Trophoblast cell (in vitro differentiated cells and primary cell): ENCODE measurements at regions not wholly inside any gene's neighbourhood (a gene's known extent, or its start where the extent isn't known, plus 50 kb on each side); places are given as distances from the start of the nearest gene placed in this dataset.
"Not testable (repeated sequence)": the region's sequence is repeated elsewhere in the genome, so short reads cannot be mapped to it uniquely, and the experiment has no call there.

Source experiments
- DNase-seq, 2 donors: peaks; one replicate each; pipeline ENCODE4 v3.0.0-alpha.2; 2016
- H2AFZ ChIP-seq: 2 replicates; pipeline ENCODE4 v1.6.1; 2013; ENCODE audit warnings: low read length, moderate library complexity, mild to moderate bottlenecking; ENCODE audit not compliant: insufficient read depth, poor library complexity
- H2AK5ac ChIP-seq: 2 replicates; pipeline ENCODE4 v1.6.1; 2013; ENCODE audit warnings: mild to moderate bottlenecking, low read length
- H2BK120ac ChIP-seq: 2 replicates; pipeline ENCODE4 v1.6.1; 2013; ENCODE audit warnings: low read length, mild to moderate bottlenecking, moderate library complexity; ENCODE audit not compliant: insufficient read depth, poor library complexity
- H2BK12ac ChIP-seq: 2 replicates; pipeline ENCODE4 v1.6.1; 2013; ENCODE audit warnings: mild to moderate bottlenecking, low read length, moderate library complexity
- H2BK5ac ChIP-seq: 2 replicates; pipeline ENCODE4 v1.6.1; 2013; ENCODE audit warnings: low read length, low read depth, moderate library complexity, mild to moderate bottlenecking; ENCODE audit not compliant: poor library complexity
- H3K14ac ChIP-seq: 2 replicates; pipeline ENCODE4 v1.6.1; 2013; ENCODE audit warnings: mild to moderate bottlenecking, low read length
- H3K18ac ChIP-seq: 2 replicates; pipeline ENCODE4 v1.6.1; 2013; ENCODE audit warnings: mild to moderate bottlenecking, low read length
- H3K23ac ChIP-seq: 2 replicates; pipeline ENCODE4 v1.6.1; 2013; ENCODE audit warnings: low read length
- H3K27ac ChIP-seq: 2 replicates; pipeline ENCODE4 v1.5.1; 2013; ENCODE audit warnings: low read depth, mild to moderate bottlenecking, inconsistent platforms, low read length, moderate library complexity
- H3K27me3 ChIP-seq: 2 replicates; pipeline ENCODE4 v1.6.1; 2013; ENCODE audit warnings: inconsistent platforms, mild to moderate bottlenecking, low read length, moderate library complexity; ENCODE audit not compliant: insufficient read depth
- H3K36me3 ChIP-seq, 2 experiments: 1 replicate in 1 of 2; 2 replicates in 1 of 2; pipeline ENCODE4 v1.6.1; 2013; ENCODE audit warnings: low read length in 2 of 2, mild to moderate bottlenecking in 2 of 2, moderate library complexity in 1 of 2; ENCODE audit not compliant: insufficient read depth in 2 of 2, control insufficient read depth in 1 of 2
- H3K4ac ChIP-seq: 2 replicates; pipeline ENCODE4 v1.6.1; 2013; ENCODE audit warnings: low read depth, mild to moderate bottlenecking, low read length, moderate library complexity
- H3K4me1 ChIP-seq, 2 experiments: 1 replicate in 1 of 2; 2 replicates in 1 of 2; pipeline ENCODE4 v1.6.1; 2013; ENCODE audit warnings: low read length in 2 of 2, mild to moderate bottlenecking in 2 of 2, moderate library complexity in 1 of 2; ENCODE audit not compliant: insufficient read depth in 2 of 2, control insufficient read depth in 1 of 2
- H3K4me2 ChIP-seq: 2 replicates; pipeline ENCODE4 v1.6.1; 2013; ENCODE audit warnings: inconsistent platforms, mild to moderate bottlenecking, low read length, moderate library complexity
- H3K4me3 ChIP-seq: 2 replicates; pipeline ENCODE4 v1.5.1; 2013; ENCODE audit warnings: mild to moderate bottlenecking, low read depth, low read length, inconsistent platforms
- H3K79me1 ChIP-seq: one replicate; pipeline ENCODE4 v1.6.1; 2013; ENCODE audit warnings: low read length
- H3K79me2 ChIP-seq: 2 replicates; pipeline ENCODE4 v1.6.1; 2013; ENCODE audit warnings: low read length, mild to moderate bottlenecking; ENCODE audit not compliant: control insufficient read depth, insufficient read depth, poor library complexity
- H3K9ac ChIP-seq: 2 replicates; pipeline ENCODE4 v1.6.1; 2013; ENCODE audit warnings: mild to moderate bottlenecking, low read length
- H3K9me3 ChIP-seq: 2 replicates; pipeline ENCODE4 v1.6.1; 2013; ENCODE audit warnings: low read depth, mild to moderate bottlenecking, control low read depth, inconsistent platforms, low read length; ENCODE audit not compliant: insufficient read depth
- H4K12ac ChIP-seq: 2 replicates; pipeline ENCODE4 v1.6.1; 2013; ENCODE audit warnings: low read depth, mild to moderate bottlenecking, low read length, moderate library complexity
- H4K8ac ChIP-seq: 2 replicates; pipeline ENCODE4 v1.6.1; 2013; ENCODE audit warnings: low read depth, mild to moderate bottlenecking, low read length, moderate library complexity
- H4K91ac ChIP-seq: one replicate; pipeline ENCODE4 v1.6.1; 2013; ENCODE audit warnings: low read depth, mild to moderate bottlenecking, low read length, moderate library complexity
- WGBS: extraction: QIAGEN DNeasy Blood & Tissue Kit; methylation state at CpG from one replicate; pipeline ENCODE4 v1.1.7; 2013; ENCODE audit warnings: missing lambda C conversion rate; ENCODE audit not compliant: insufficient read length, insufficient coverage; ENCODE audit errors: extremely low coverage; 5-methylcytosine and 5-hydroxymethylcytosine counted together

- Histone ChIP-seq H4K8ac (no peak overlapping the region), H3K23ac (no peak overlapping the region), H4K91ac (no peak overlapping the region), H3K9ac (no peak overlapping the region), H3K14ac (no peak overlapping the region), H2BK120ac (no peak overlapping the region), H4K12ac (no peak overlapping the region), H2AK5ac (no peak overlapping the region), H3K18ac (no peak overlapping the region), H2AFZ (no peak overlapping the region), H3K79me2 (no peaks in the 10 kb centered on the region), H3K27me3 (no peaks in the 10 kb centered on the region), H3K4me1 (no peaks in the 10 kb centered on the region), H3K4me2 (no peak overlapping the region), H3K27ac (no peak overlapping the region), H3K4me3 (no peak overlapping the region), H3K36me3 (no peaks in the 10 kb centered on the region), H2BK5ac (no peak overlapping the region), H3K9me3 (no peaks in the 10 kb centered on the region), H3K4ac (no peak overlapping the region), H3K79me1 (no peaks in the 10 kb centered on the region), H2BK12ac (no peak overlapping the region)
- DNase-seq: no peak
- WGBS: no CpG with 5 or more reads among the region's 4 CpGs
Measured at GRCh38 chr12:83932011-83932410, 980.6 kb downstream of the SLC6A15 start.

- Histone ChIP-seq H3K4me3 (no peak overlapping the region), H3K9me3 (no peaks in the 10 kb centered on the region), H3K4me2 (no peak overlapping the region), H4K12ac (no peak overlapping the region), H3K79me1 (no peaks in the 10 kb centered on the region), H3K23ac (no peak overlapping the region), H2AK5ac (no peak overlapping the region), H2AFZ (no peak overlapping the region), H3K4ac (no peak overlapping the region), H2BK120ac (no peak overlapping the region), H3K27ac (no peak overlapping the region), H2BK5ac (no peak overlapping the region), H3K36me3 (no peaks in the 10 kb centered on the region), H3K9ac (no peak overlapping the region), H3K27me3 (no peaks in the 10 kb centered on the region), H3K4me1 (no peaks in the 10 kb centered on the region), H2BK12ac (no peak overlapping the region), H3K14ac (no peak overlapping the region), H4K8ac (no peak overlapping the region), H4K91ac (no peak overlapping the region), H3K79me2 (no peaks in the 10 kb centered on the region), H3K18ac (no peak overlapping the region)
- DNase-seq: no peak
Measured at GRCh38 chr12:83931451-83931850, 981.1 kb downstream of the SLC6A15 start.

GRCh38 chr12:83929792-83930191 lies 982.8 kb downstream of the SLC6A15 start:
- not testable (repeated sequence) for H3K18ac ChIP-seq, H3K4me1 ChIP-seq, H4K12ac ChIP-seq, H2AFZ ChIP-seq, H2BK12ac ChIP-seq, H4K8ac ChIP-seq, H3K27ac ChIP-seq, H3K9me3 ChIP-seq, H3K27me3 ChIP-seq, H2BK120ac ChIP-seq, H2BK5ac ChIP-seq, H3K79me2 ChIP-seq, H3K79me1 ChIP-seq, H3K23ac ChIP-seq, DNase-seq, H2AK5ac ChIP-seq, H3K4me3 ChIP-seq, H3K36me3 ChIP-seq, H3K4ac ChIP-seq, H3K14ac ChIP-seq, H3K9ac ChIP-seq, H3K4me2 ChIP-seq, H4K91ac ChIP-seq
- no CpG with 5 or more reads among the region's 13 CpGs for WGBS

GRCh38 chr12:83920821-83921547 lies 991.6 kb downstream of the SLC6A15 start:
- Histone ChIP-seq H3K36me3 (no peaks in the 10 kb centered on the region), H4K91ac (no peak overlapping the region), H3K9ac (no peak overlapping the region), H2BK120ac (no peak overlapping the region), H3K23ac (no peak overlapping the region), H2AFZ (no peak overlapping the region), H3K79me2 (no peaks in the 10 kb centered on the region), H4K8ac (no peak overlapping the region), H3K9me3 (no peaks in the 10 kb centered on the region), H3K4me3 (no peak overlapping the region), H2BK12ac (no peak overlapping the region), H3K4ac (no peak overlapping the region), H3K27me3 (no peaks in the 10 kb centered on the region), H3K4me1 (no peaks in the 10 kb centered on the region), H3K4me2 (no peak overlapping the region), H3K18ac (no peak overlapping the region), H4K12ac (no peak overlapping the region), H2AK5ac (no peak overlapping the region), H3K14ac (no peak overlapping the region), H3K27ac (no peak overlapping the region), H3K79me1 (no peaks in the 10 kb centered on the region), H2BK5ac (no peak overlapping the region)
- DNase-seq: no peak
- no CpG with 5 or more reads among the region's 2 CpGs for WGBS
